ENCODE measurements at regions not wholly inside any gene's neighbourhood (a gene's known extent, or its start where the extent isn't known, plus 50 kb on each side); places are given as distances from the start of the nearest gene placed in this dataset.

DNA sequence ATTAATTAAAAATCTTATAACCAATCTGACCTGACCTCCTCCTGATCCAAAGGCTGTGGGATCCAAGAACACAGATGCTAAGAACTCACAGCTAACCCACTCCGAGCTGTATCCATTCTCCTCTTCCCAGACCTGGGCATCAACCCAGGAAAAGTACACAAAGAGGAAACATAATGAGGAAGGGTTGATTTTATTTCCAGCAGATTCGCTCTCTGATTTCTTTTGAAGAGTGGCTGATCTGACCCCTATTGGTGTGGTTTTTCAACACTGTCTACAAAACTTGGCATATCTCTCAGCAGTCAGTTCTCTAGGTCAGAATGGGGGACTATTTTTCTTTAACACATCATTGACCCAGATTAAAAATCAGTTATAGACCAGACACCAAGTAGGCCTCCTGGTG is 201.9 kb upstream of the UBASH3B start:
- no peak for DNase-seq (ENCODE audit: low read depth)
- TF ChIP-seq MYC (IDR thresholded peaks at IDR 0.05; ENCODE audit: low read depth, low read length) (no peak), POLR2A (IDR thresholded peaks at IDR 0.05; ENCODE audit: extremely low read depth, insufficient read length) (no peak)
- TF ChIP-seq, protein P1, sequence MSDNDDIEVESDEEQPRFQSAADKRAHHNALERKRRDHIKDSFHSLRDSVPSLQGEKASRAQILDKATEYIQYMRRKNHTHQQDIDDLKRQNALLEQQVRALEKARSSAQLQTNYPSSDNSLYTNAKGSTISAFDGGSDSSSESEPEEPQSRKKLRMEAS (IDR thresholded peaks at IDR 0.05; ENCODE audit: low read depth, low read length) = no peak
- TF ChIP-seq, protein P2, sequence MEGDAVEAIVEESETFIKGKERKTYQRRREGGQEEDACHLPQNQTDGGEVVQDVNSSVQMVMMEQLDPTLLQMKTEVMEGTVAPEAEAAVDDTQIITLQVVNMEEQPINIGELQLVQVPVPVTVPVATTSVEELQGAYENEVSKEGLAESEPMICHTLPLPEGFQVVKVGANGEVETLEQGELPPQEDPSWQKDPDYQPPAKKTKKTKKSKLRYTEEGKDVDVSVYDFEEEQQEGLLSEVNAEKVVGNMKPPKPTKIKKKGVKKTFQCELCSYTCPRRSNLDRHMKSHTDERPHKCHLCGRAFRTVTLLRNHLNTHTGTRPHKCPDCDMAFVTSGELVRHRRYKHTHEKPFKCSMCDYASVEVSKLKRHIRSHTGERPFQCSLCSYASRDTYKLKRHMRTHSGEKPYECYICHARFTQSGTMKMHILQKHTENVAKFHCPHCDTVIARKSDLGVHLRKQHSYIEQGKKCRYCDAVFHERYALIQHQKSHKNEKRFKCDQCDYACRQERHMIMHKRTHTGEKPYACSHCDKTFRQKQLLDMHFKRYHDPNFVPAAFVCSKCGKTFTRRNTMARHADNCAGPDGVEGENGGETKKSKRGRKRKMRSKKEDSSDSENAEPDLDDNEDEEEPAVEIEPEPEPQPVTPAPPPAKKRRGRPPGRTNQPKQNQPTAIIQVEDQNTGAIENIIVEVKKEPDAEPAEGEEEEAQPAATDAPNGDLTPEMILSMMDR (IDR thresholded peaks at IDR 0.05; ENCODE audit: low read depth, low read length) = no peak
- no peak overlapping the region for H3K4me3 ChIP-seq (ENCODE audit: low read depth, low read length)

DNA sequence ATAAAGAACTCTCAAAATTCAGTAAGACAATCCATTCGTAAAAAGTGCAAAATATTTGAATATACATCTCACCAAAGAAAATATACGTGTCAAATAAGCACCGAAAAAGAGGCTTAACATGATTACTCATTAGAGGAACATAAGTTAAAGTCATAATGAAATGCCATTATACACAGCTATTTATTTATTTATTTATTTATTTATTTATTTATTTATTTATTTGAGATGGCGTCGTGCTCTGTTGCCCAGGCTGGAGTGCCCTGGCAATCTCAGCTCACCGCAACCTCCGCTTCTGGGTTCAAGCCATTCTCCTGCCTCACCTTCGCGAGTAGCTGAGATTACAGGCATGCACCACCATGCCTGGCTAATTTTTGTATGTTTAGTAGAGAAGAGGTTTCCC is 203.6 kb upstream of the UBASH3B start:
- DNase-seq (ENCODE audit: low read depth) = no peak
- H3K4me3 ChIP-seq (ENCODE audit: low read depth, low read length) = no peak overlapping the region
- TF ChIP-seq POLR2A (IDR thresholded peaks at IDR 0.05; ENCODE audit: extremely low read depth, insufficient read length) = no peak
- TF ChIP-seq, protein P1 (IDR thresholded peaks at IDR 0.05; ENCODE audit: low read depth, low read length) = no peak
- TF ChIP-seq MYC (IDR thresholded peaks at IDR 0.05; ENCODE audit: low read depth, low read length) = no peak

DNA sequence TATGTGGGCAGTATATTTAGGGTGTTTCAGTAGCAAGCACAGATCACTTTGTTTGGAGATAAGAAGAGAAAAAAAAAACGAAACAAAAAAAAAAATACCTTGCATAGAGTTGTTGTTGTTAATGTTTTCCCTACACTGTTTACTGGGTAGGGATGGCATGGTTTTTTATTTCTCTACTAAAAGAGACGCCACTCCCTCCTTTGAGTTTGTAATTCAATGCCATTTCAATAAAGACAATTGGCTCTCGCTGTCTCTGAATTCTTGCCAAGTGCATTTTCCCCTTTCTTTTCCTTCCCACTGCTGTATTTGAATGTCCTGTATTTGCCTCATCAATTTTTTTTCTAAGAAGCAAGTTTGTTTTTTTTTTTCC is 213.9 kb upstream of the UBASH3B start:
- no peak for DNase-seq (ENCODE audit: low read depth)
- no peak overlapping the region for H3K4me3 ChIP-seq (ENCODE audit: low read depth, low read length)
- TF ChIP-seq, protein P2 (IDR thresholded peaks at IDR 0.05; ENCODE audit: low read depth, low read length) = no peak
- TF ChIP-seq POLR2A (IDR thresholded peaks at IDR 0.05; ENCODE audit: extremely low read depth, insufficient read length) (no peak), MYC (IDR thresholded peaks at IDR 0.05; ENCODE audit: low read depth, low read length) (no peak)
- TF ChIP-seq, protein P1 (IDR thresholded peaks at IDR 0.05; ENCODE audit: low read depth, low read length) = no peak

DNA sequence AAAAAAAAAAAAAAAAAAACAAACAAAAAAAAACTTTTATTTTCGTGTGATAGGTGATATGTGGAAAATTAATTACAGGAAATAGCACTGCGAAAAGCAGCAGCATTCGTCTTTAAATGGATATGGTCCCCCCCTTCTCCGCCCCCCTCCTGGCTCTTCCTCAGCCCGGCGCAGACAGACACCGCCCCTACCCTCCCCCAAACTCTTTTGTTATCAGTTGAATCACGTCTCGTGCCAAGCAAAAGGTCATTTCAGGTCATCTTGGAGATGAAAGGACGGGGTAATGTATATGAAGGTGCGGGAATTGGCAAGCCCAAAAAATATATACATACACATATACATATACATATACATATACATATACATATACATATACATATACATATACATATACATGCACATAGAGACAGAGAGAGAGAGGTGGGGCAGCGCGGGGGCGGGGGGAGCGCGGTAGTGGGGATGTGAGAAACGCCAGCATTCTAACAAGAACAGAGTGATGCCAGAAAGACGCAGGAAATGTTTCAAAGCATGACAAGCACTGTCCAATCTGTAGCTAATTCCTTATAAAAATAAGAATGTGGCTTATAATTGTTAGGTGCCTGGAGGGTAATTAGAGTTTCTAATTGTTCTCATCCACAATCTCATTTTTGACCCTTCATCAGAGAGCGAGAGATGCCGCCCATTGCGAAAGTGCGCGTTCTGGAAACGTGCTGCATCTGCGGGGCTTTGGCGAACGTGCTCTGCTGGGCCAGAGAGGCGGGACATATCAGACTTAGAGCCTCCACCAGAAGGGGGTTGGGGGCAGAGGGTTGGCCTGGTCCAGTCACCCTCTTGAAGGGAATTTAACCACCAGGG is 214.5 kb upstream of the UBASH3B start:
- peak overlapping the region; percentile 12 for H3K4me3 ChIP-seq (ENCODE audit: low read depth, low read length)
- TF ChIP-seq MYC (IDR thresholded peaks at IDR 0.05; ENCODE audit: low read depth, low read length) (no peak), POLR2A (IDR thresholded peaks at IDR 0.05; ENCODE audit: extremely low read depth, insufficient read length) (no peak)
- TF ChIP-seq, protein P2 (IDR thresholded peaks at IDR 0.05; ENCODE audit: low read depth, low read length) = no peak
- TF ChIP-seq, protein P1 (IDR thresholded peaks at IDR 0.05; ENCODE audit: low read depth, low read length) = no peak
- peak; percentile 52 for DNase-seq (ENCODE audit: low read depth)

DNA sequence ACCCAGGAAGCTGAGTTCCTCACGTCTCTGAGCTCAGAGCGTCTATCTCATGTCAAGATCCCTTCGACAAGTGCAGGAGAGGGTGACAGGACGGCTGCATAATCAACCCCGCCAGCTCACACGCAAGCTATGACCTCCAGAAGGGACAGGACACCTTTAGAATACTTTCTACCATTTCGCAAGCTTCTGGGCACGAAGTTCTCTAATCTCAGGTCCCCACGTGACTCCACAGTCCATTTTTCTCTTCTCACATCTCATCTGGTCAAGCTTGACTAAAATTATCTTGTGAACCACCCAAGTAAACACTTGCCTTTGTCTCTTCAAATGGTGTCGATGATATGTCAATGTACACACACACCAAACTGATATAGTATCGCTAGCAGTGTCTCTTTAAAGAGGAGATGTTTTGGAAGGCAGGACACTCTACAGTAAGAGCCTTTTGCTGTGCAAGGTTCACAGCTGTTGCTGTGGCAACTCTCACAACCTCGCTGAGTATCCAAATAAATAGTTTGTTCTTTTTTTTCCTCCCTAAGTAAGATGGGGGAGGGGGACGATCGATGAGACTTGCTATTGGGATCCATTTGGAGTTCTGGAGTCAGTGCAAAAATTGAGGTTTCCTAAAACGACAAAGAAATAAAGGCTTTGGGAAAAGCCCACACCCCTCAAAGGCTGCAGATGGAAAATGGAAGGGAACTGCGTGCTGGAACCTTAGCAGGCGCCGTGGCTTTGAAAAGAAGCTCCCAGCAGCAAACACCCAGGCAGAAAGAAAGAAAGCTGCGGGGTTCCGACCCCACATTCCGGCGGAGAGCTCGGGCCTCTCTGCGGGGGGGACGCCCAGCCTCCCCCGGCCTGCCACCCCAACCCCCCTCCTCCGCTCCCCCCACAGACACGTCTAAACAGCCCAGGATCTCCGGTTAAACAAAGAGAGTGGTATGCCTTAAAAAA is 215.4 kb upstream of the UBASH3B start:
- DNase-seq (ENCODE audit: low read depth) = peak; percentile 41
- TF ChIP-seq MYC (IDR thresholded peaks at IDR 0.05; ENCODE audit: low read depth, low read length) (no peak), POLR2A (IDR thresholded peaks at IDR 0.05; ENCODE audit: extremely low read depth, insufficient read length) (no peak)
- TF ChIP-seq, protein P2 (IDR thresholded peaks at IDR 0.05; ENCODE audit: low read depth, low read length) = no peak
- TF ChIP-seq, protein P1 (IDR thresholded peaks at IDR 0.05; ENCODE audit: low read depth, low read length) = no peak
- peak overlapping the region; percentile 30 for H3K4me3 ChIP-seq (ENCODE audit: low read depth, low read length)
